CD14-positive monocyte (primary cell): ENCODE measurements at regions not wholly inside any gene's neighbourhood (a gene's known extent, or its start where the extent isn't known, plus 50 kb on each side); places are given as distances from the start of the nearest gene placed in this dataset.

Experiments
- DNase-seq, 3 donors: peaks; one replicate each; pipeline ENCODE4 v3.0.0-alpha.2; 2011 to 2022
- H2AFZ ChIP-seq: 2 replicates; pipeline ENCODE4 v1.6.0; 2012; ENCODE audit warnings: mild to moderate bottlenecking, low read depth, low read length, inconsistent platforms; ENCODE audit not compliant: insufficient read depth, poor library complexity, severe bottlenecking
- H3K27ac ChIP-seq, 2 donors: 1 replicate in 1 of 2; 2 replicates in 1 of 2; pipeline ENCODE4 v1.5.1; 2012 to 2013; ENCODE audit warnings: low read length in 2 of 2, control low read depth in 1 of 2, inconsistent platforms in 1 of 2, low read depth in 1 of 2, mild to moderate bottlenecking in 1 of 2
- H3K27me3 ChIP-seq, 2 donors: one replicate each; pipeline versions ENCODE4 v1.6.0 to v1.6.1; 2011 to 2013; ENCODE audit warnings: low read length in 2 of 2; ENCODE audit not compliant: control insufficient read depth in 2 of 2, insufficient read depth in 2 of 2
- H3K36me3 ChIP-seq, 2 donors: replicated peaks in 1 of 2; 1 replicate in 1 of 2; 2 replicates in 1 of 2; pipeline versions ENCODE4 v1.5.1 to v1.6.1; 2012 to 2013; ENCODE audit warnings: low read length in 2 of 2, control low read depth in 1 of 2, inconsistent platforms in 1 of 2, mild to moderate bottlenecking in 1 of 2; ENCODE audit not compliant: insufficient read depth in 2 of 2, control insufficient read depth in 1 of 2
- H3K4me1 ChIP-seq, 2 donors: 1 replicate in 1 of 2; 2 replicates in 1 of 2; pipeline versions ENCODE4 v1.5.1 to v1.6.1; 2012 to 2013; ENCODE audit warnings: low read length in 2 of 2, control low read depth in 1 of 2, inconsistent platforms in 1 of 2, mild to moderate bottlenecking in 1 of 2, moderate library complexity in 1 of 2; ENCODE audit not compliant: insufficient read depth in 2 of 2, control insufficient read depth in 1 of 2
- H3K4me2 ChIP-seq: replicated peaks from 2 replicates; pipeline ENCODE3; 2012; ENCODE audit warnings: low read length, moderate library complexity, mild to moderate bottlenecking; ENCODE audit not compliant: poor library complexity, severe bottlenecking; ENCODE audit errors: extremely low read depth
- H3K4me3 ChIP-seq, 3 experiments: fragments of 200-600 bp in 1 of 3; sonication (generic) in 1 of 3; replicated peaks in 1 of 3; 1 replicate in 2 of 3; 2 replicates in 1 of 3; pipeline ENCODE4 v1.5.1; 2011 to 2013; ENCODE audit warnings: low read length in 3 of 3, mild to moderate bottlenecking in 3 of 3, control low read depth in 2 of 3, low read depth in 2 of 3, inconsistent platforms in 1 of 3, moderate library complexity in 1 of 3
- H3K79me2 ChIP-seq: 2 replicates; pipeline ENCODE4 v1.6.0; 2012; ENCODE audit warnings: mild to moderate bottlenecking, control low read depth, inconsistent platforms, low read length, moderate library complexity; ENCODE audit not compliant: insufficient read depth
- H3K9ac ChIP-seq: 2 replicates; pipeline ENCODE4 v1.6.0; 2017; ENCODE audit warnings: low read length, mild to moderate bottlenecking; ENCODE audit not compliant: insufficient read depth, poor library complexity, severe bottlenecking
- H3K9me3 ChIP-seq, 2 donors: replicated peaks in 1 of 2; 1 replicate in 1 of 2; 2 replicates in 1 of 2; pipeline versions ENCODE4 v1.5.1 to v1.6.1; 2012 to 2013; ENCODE audit warnings: low read length in 2 of 2, control low read depth in 1 of 2; ENCODE audit not compliant: control insufficient read depth in 1 of 2, insufficient read depth in 1 of 2
- H4K20me1 ChIP-seq: 2 replicates; pipeline ENCODE4 v1.6.0; 2012; ENCODE audit warnings: mild to moderate bottlenecking, low read length, control low read depth, moderate library complexity; ENCODE audit not compliant: insufficient read depth
- H3K27ac Mint-ChIP-seq, 7 donors: one replicate each; pipeline ENCODE4 v1.8.0; 2020; ENCODE audit warnings: mild to moderate bottlenecking in 7 of 7, mixed read lengths in 7 of 7, moderate library complexity in 6 of 7, inconsistent platforms in 2 of 7
- H3K27me3 Mint-ChIP-seq, 3 donors: one replicate each; pipeline ENCODE4 v1.8.0; 2021 to 2022; ENCODE audit warnings: low read depth in 3 of 3, mild to moderate bottlenecking in 3 of 3, mixed read lengths in 3 of 3, moderate library complexity in 3 of 3, inconsistent platforms in 1 of 3
- H3K36me3 Mint-ChIP-seq, 2 donors: one replicate each; pipeline ENCODE4 v1.8.0; 2020; ENCODE audit warnings: mixed read lengths in 2 of 2, inconsistent platforms in 1 of 2, mild to moderate bottlenecking in 1 of 2
- H3K4me1 Mint-ChIP-seq: one replicate; pipeline ENCODE4 v1.8.0; 2020; ENCODE audit warnings: mild to moderate bottlenecking, mixed read lengths
- H3K4me3 Mint-ChIP-seq, 2 donors: one replicate each; pipeline ENCODE4 v1.8.0; 2020; ENCODE audit warnings: mild to moderate bottlenecking in 2 of 2, mixed read lengths in 2 of 2, moderate library complexity in 1 of 2
- H3K9me3 Mint-ChIP-seq, 7 donors: one replicate each; pipeline ENCODE4 v1.8.0; 2020 to 2022; ENCODE audit warnings: mixed read lengths in 7 of 7, mild to moderate bottlenecking in 6 of 7, moderate library complexity in 6 of 7, inconsistent platforms in 2 of 7
- CTCF ChIP-seq: fragments of 200-600 bp; IDR thresholded peaks from one replicate; pipeline ENCODE4 v1.8.0; 2022; ENCODE audit warnings: antibody characterized with exemption, mild to moderate bottlenecking
- WGBS: methylation state at CpG from one replicate; pipeline ENCODE4 v1.1.5; 2013; ENCODE audit warnings: missing lambda C conversion rate; ENCODE audit not compliant: insufficient coverage; 5-methylcytosine and 5-hydroxymethylcytosine counted together
- intact Hi-C, 2 donors: fragments of 100-400 bp; cut with micrococcal nuclease; formaldehyde crosslinking; loops; one replicate each; pipeline versions ENCODE4 v1.15.0 to v1.15.1; 2023

GRCh38 chr3:117723825-117724224 is 1014.2 kb downstream of the TUSC7 start:
- Histone ChIP-seq H4K20me1 (no peaks in the 10 kb centered on the region), H3K4me2 (no peak overlapping the region), H3K9me3 (no peaks in the 10 kb centered on the region), H3K4me1 (peaks cover 20 to 23% of the 10 kb centered on the region in 2 donors), H3K9ac (no peak overlapping the region), H3K36me3 (no peaks in the 10 kb centered on the region), H3K79me2 (no peaks in the 10 kb centered on the region), H2AFZ (no peak overlapping the region), H3K27ac (no peak overlapping the region), H3K4me3 (no peak overlapping the region), H3K27me3 (no peaks in the 10 kb centered on the region)
- peaks cover 0 to 4% (median 0%) of the 10 kb centered on the region in 7 donors for H3K9me3 Mint-ChIP-seq
- peaks cover 20% of the 10 kb centered on the region for H3K4me1 Mint-ChIP-seq
- no peak for TF ChIP-seq CTCF
- intact Hi-C loops = no loop called here
- WGBS = no CpG with 5 or more reads among the region's 3 CpGs
- no peak for DNase-seq
- no peak overlapping the region for H3K4me3 Mint-ChIP-seq
- H3K27ac Mint-ChIP-seq = no peak overlapping the region
- H3K27me3 Mint-ChIP-seq = peaks cover 0 to 12% (median 3%) of the 10 kb centered on the region in 3 donors
- peaks cover 0 to 2% of the 10 kb centered on the region in 2 donors for H3K36me3 Mint-ChIP-seq

- no peak overlapping the region for H3K9ac ChIP-seq
- Mint-ChIP-seq H3K36me3 (peaks cover 0 to 2% of the 10 kb centered on the region in 2 donors), H3K27ac (no peak overlapping the region), H3K4me3 (no peak overlapping the region), H3K9me3 (peaks cover 0 to 4% (median 0%) of the 10 kb centered on the region in 7 donors), H3K4me1 (peaks cover 20% of the 10 kb centered on the region), H3K27me3 (peaks cover 0 to 12% (median 3%) of the 10 kb centered on the region in 3 donors)
- no peaks in the 10 kb centered on the region for H4K20me1 ChIP-seq
- H3K4me3 ChIP-seq = no peak overlapping the region
- intact Hi-C loops = no loop called here
- H3K27me3 ChIP-seq = no peaks in the 10 kb centered on the region
- no peak for DNase-seq
- H2AFZ ChIP-seq = no peak overlapping the region
- no peaks in the 10 kb centered on the region for H3K9me3 ChIP-seq
- no peak overlapping the region for H3K27ac ChIP-seq
- no peaks in the 10 kb centered on the region for H3K36me3 ChIP-seq
- WGBS = 100% methylated on average over 1 of the region's 4 CpGs
- no peak overlapping the region for H3K4me2 ChIP-seq
- peaks cover 20 to 23% of the 10 kb centered on the region in 2 donors for H3K4me1 ChIP-seq
- no peak for TF ChIP-seq CTCF
- H3K79me2 ChIP-seq = no peaks in the 10 kb centered on the region
Measured at GRCh38 chr3:117725314-117725713, 1015.7 kb downstream of the TUSC7 start.
